GM18520 (cell line): ENCODE measurements at regions not wholly inside any gene's neighbourhood (a gene's known extent, or its start where the extent isn't known, plus 50 kb on each side); places are given as distances from the start of the nearest gene placed in this dataset.

Experiments used
- ATAC-seq: cut with Tn5 transposase; IDR thresholded peaks from one replicate; pipeline ENCODE4 v1.9.1; 2021; ENCODE audit not compliant: unreplicated experiment

GRCh38 chr17:13735861-13736260 lies 134.1 kb upstream of the HS3ST3A1 start:
- ATAC-seq = no peak

GRCh38 chr17:13736916-13737315 lies 135.2 kb upstream of the HS3ST3A1 start:
- ATAC-seq = no peak

DNA sequence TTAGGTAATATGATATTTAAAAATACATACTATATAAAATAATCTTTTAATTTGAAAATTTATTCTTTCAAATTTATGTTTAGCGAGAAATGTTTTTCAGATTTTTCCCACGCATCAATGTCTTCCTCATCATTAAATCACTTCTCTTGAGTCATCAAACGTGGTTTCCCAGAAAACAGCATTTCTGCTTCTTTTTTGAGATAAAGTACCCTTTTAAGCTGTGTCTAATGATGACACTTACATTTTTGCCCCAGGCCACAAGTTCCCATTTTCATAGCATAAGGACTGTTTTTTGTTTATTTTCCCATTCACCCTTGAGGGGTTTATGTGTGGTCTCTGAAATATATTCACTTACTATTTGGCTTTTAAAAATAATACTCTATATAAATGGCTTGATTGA lies 139.0 kb upstream of the HS3ST3A1 start:
- ATAC-seq = no peak

DNA sequence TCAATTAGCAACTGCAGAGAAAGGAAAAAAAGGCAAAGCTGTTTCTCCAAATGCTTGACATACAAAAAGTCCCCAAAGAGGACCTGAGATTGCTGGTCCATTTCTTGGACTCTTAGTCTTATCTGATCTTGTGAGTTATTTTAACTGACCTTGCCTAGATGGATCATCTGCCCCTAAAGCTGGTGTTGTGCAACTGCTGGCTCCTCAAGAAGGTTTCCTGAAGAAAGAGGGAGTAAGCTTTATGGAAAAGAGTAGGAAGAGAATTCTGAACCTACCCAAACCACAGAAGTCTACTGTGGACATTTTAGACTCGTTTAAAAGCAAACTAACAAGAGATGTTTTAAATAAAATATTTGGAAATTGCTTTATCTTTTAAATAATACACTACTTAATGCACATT lies 140.0 kb upstream of the HS3ST3A1 start:
- no peak for ATAC-seq

DNA sequence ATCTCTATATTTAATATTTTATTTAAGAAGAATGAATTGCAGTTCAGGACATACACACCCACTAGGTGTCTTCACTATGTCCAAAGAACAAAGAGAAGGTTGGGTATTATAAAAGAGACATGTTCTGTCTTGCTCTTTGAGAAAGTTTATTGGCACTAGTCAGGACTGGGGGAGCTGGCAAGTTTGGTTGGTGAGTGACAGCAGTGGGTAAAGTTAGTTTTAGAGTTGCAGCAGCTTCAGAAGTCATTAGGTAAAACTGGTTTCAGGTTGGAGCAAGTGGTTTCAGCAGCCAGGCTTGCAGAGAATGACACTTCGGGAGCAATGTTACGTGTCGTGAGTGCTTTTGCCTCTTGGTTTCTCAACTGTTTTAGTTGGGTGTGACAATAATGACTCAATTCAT lies 142.2 kb upstream of the HS3ST3A1 start:
- ATAC-seq = no peak

DNA sequence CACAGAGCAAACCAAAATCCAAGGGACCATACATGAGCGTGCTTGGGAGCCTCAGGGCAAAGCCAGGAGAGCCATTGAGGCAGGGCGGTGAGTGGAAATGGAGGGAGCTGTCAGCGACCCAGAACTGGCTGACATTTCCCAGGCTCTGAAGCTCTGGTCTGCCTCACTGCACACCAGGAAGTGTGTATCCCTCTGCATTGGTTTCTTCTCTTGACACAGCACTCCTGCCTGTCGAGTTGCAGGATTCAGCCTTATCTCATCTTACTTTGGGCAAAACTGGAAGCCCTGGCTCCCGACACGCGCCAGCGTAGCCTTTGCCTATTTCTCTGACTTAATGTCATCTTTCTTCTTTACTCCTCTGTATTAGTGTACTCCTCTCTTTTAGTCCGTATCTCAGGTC lies 144.7 kb upstream of the HS3ST3A1 start:
- ATAC-seq = no peak

DNA sequence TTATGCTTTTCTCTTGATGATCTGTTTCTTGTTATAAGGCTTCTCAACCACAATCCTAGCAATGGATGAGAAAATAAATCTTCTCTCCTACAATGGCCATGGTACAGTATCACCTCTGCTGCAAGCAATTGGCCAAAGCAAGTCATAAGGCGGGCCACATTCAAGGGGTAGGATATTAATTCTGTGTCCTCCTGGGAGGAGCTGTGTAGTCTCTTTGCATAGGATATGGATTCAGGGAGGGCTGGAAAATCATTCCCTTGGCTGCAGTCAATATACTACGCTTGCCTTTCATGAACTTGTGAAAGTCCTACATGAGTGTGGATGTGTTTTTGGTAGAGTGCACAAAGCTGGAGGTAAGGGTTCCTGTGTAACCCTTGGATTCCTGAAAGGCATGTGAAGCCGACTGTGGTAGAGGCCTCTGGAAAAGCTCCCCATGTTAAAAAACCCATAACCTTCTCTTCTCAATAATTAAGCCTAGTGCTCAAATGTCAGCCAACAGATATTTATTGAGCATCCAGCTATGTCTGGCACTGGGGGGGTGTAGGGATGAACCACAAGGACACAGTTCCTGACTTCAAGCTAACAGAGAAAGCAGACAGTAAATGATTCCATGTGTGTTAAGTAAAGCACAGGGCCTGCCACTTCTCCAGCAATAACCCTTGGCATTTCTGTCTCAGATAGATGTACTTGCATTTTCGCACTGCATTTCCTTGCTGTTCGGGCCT lies 147.6 kb upstream of the HS3ST3A1 start:
- ATAC-seq = no peak

- ATAC-seq = no peak
Measured at GRCh38 chr17:13749891-13750235, 148.1 kb upstream of the HS3ST3A1 start.

GRCh38 chr17:13750816-13751793 lies 149.4 kb upstream of the HS3ST3A1 start:
- ATAC-seq = no peak

DNA sequence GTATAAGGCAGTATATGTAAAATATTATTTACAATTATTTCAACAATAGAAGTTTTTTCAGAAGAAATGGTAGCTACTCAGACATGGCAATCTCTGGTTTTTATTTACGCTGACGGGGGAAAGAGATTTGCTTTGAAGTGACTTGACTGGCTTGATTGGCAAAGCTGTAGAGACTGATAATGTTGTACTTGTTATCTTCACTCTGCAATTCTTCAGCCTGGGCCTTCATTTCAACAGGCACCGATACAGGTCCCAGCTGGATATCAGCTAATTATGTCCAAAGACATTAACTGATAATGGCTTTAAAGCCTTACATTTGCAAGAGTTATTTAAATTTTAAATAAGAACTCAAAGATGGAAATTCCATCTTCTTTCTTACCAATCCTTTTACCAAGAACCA lies 151.4 kb upstream of the HS3ST3A1 start:
- ATAC-seq = no peak

DNA sequence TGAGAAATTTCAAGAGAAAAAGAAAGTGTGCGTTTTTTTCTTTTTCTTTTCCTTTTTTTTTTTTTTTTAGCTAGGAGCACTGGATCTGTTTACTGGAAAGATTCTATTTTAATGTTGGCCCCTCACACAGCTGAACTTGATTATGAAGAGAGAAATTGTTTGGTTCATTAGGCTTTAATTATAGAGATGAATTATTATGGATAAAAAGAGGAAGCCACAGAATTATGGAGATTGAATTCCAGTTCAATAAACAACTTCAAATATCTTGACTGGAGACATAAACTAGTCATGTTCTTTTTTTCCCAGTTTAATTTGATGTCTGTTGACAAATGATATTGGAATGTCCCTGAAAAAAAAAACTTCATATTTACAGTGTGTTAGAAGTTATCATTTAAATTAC lies 152.0 kb upstream of the HS3ST3A1 start:
- no peak for ATAC-seq

DNA sequence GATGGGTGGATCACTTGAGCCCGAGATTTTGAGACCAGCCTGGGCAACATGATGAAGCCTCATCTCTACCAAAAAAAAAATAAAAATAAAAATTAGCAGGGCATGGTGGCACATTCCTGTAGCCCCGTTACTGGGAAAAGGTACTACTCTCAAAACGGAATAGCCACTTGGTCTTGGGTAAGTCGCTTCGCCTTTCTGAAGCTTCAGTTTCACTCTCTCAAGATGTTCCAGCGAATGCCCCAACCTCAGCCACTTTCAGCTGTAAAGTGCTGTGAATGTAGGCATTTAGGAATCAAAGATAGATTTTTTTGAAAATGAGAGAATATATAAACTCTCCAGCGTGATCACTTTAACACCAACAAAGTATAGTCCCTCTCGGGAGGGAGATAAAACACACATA lies 154.1 kb upstream of the HS3ST3A1 start:
- no peak for ATAC-seq

DNA sequence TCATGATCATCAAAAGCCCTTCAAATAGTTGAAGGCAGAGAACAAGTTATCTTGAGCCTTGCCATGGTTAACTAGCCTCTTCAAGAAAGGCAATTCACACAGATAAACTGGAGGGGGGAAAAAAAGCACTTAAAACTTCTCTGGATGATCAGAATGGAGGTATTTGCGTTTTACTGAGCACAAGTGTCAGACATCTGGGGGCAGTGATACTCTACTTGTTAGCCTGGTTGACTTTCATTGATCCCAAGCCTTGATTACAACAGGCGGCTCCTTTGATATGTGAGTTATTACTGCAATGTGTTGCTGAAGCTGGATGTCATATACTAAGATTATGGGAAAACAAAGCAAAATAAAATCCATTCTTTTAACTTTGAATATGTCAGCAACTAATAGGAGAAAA lies 155.0 kb upstream of the HS3ST3A1 start:
- no peak for ATAC-seq

DNA sequence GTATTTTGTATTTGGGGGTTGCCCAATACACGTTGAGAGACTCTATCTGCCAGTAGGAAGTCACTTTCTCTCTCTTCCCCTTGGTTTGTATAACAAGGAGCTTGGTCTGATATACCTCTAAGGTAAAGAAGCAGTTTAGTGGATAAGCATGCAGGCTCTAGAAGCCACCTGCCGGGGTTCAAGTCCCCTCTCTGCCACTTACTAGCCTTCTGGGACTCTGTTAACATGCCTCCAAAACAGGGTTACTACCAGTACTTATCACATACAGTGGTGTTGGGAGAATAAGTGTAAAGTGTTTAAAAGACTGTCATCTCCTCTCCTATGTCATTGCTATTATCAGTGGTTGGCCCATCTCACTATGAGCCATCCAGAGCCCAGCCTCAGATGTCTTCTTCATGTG lies 156.1 kb upstream of the HS3ST3A1 start:
- ATAC-seq = no peak

GRCh38 chr17:13759518-13760335 lies 158.0 kb upstream of the HS3ST3A1 start:
- no peak for ATAC-seq

GRCh38 chr17:13761038-13761603 lies 159.4 kb upstream of the HS3ST3A1 start:
- ATAC-seq = no peak

DNA sequence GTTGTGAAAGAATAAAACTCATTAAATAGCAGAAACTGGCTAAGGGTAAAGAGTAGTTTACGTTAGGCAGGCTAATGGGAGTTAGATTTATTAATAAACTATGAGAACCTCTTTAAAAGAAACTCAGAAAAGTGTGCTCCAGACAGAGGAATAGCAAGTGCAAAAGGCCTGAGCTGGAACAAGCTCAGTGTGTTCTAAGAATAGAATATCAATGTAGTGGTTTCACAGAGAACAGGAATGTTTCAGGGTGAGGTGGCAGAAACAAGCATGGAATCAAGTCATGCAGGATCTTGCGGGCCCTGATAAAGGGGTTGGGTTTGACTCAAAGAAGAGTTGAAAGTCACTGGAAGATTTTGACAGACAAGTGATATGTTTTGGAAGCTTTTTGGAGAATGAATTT lies 164.0 kb upstream of the HS3ST3A1 start:
- no peak for ATAC-seq

- no peak for ATAC-seq
Measured at GRCh38 chr17:13770702-13771101, 169.0 kb upstream of the HS3ST3A1 start.

- ATAC-seq = no peak
Measured at GRCh38 chr17:13775450-13775849, 173.7 kb upstream of the HS3ST3A1 start.

- ATAC-seq = no peak
Measured at GRCh38 chr17:13776027-13776551, 174.4 kb upstream of the HS3ST3A1 start.

DNA sequence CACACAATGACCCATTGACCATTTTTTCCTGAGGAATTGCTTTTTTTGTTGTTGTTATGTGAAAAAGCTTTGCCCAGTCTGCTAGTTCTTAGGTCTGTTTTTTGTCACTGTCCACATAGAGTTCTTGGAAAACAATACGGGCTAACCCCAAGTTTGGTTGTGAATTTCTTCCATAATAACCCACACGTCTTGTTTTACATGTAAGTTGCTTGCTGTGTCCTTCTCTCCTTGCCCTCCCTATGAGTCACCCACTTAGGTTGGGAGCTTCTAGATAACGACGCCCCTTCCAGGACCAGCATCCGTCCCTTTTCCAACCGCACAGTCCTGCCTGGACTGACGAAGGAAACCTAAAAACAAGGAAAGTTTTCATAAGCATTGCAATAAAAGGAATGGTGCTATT lies 175.3 kb upstream of the HS3ST3A1 start:
- no peak for ATAC-seq
